ENCODE measurements at regions not wholly inside any gene's neighbourhood (a gene's known extent, or its start where the extent isn't known, plus 50 kb on each side); places are given as distances from the start of the nearest gene placed in this dataset.
"Not testable (repeated sequence)": the region's sequence is repeated elsewhere in the genome, so short reads cannot be mapped to it uniquely, and the experiment has no call there.

- H3K27me3 Mint-ChIP-seq (ENCODE audit: low read depth in 3 of 3) = no peaks in the 10 kb centered on the region
These were observed 1572.7 kb upstream of the PRR20A start for GRCh38 chr13:55567721-55568625.

GRCh38 chr13:55569082-55569481 lies 1571.6 kb upstream of the PRR20A start:
- H3K27me3 Mint-ChIP-seq (ENCODE audit: low read depth in 3 of 3) = no peaks in the 10 kb centered on the region
- H3K36me3 Mint-ChIP-seq = no peaks in the 10 kb centered on the region
- no peak overlapping the region for H3K4me3 Mint-ChIP-seq
- H3K4me1 Mint-ChIP-seq = no peaks in the 10 kb centered on the region
- no peak overlapping the region for H3K27ac Mint-ChIP-seq
- peaks cover 6 to 30% (median 18%) of the 10 kb centered on the region in 6 donors for H3K9me3 Mint-ChIP-seq
- DNase-seq = no peak

More at GRCh38 chr13:55567721-55568625, 1572.7 kb upstream of the PRR20A start:
- H3K36me3 Mint-ChIP-seq = no peaks in the 10 kb centered on the region
- DNase-seq = no peak
- H3K9me3 Mint-ChIP-seq = peaks cover 6 to 36% (median 22%) of the 10 kb centered on the region in 6 donors
- no peak overlapping the region for H3K4me3 Mint-ChIP-seq
- H3K27ac Mint-ChIP-seq = no peak overlapping the region
- no peaks in the 10 kb centered on the region for H3K4me1 Mint-ChIP-seq

GRCh38 chr13:55569514-55569913 lies 1571.2 kb upstream of the PRR20A start:
- H3K27me3 Mint-ChIP-seq (ENCODE audit: low read depth in 3 of 3) = no peaks in the 10 kb centered on the region
- peaks cover 6 to 30% (median 18%) of the 10 kb centered on the region in 6 donors for H3K9me3 Mint-ChIP-seq
- no peak overlapping the region for H3K27ac Mint-ChIP-seq
- DNase-seq = no peak
- H3K36me3 Mint-ChIP-seq = no peaks in the 10 kb centered on the region
- H3K4me3 Mint-ChIP-seq = no peak overlapping the region
- H3K4me1 Mint-ChIP-seq = no peaks in the 10 kb centered on the region

GRCh38 chr13:55570371-55570770 lies 1570.3 kb upstream of the PRR20A start:
- Mint-ChIP-seq H3K9me3 (peaks cover 6 to 30% (median 17%) of the 10 kb centered on the region in 6 donors), H3K27me3 (ENCODE audit: low read depth in 3 of 3) (no peaks in the 10 kb centered on the region), H3K4me3 (no peak overlapping the region), H3K4me1 (no peaks in the 10 kb centered on the region), H3K36me3 (no peaks in the 10 kb centered on the region), H3K27ac (no peak overlapping the region)
- DNase-seq = no peak

GRCh38 chr13:55571237-55571867 lies 1569.4 kb upstream of the PRR20A start:
- no peak overlapping the region for H3K4me3 Mint-ChIP-seq
- no peaks in the 10 kb centered on the region for H3K27me3 Mint-ChIP-seq (ENCODE audit: low read depth in 3 of 3)
- no peak for DNase-seq
- H3K9me3 Mint-ChIP-seq = peaks cover 12 to 35% (median 21%) of the 10 kb centered on the region in 6 donors
- H3K27ac Mint-ChIP-seq = no peak overlapping the region
- no peaks in the 10 kb centered on the region for H3K36me3 Mint-ChIP-seq
- no peaks in the 10 kb centered on the region for H3K4me1 Mint-ChIP-seq

- Mint-ChIP-seq H3K4me3 (no peak overlapping the region), H3K27me3 (ENCODE audit: low read depth in 3 of 3) (no peaks in the 10 kb centered on the region), H3K36me3 (no peaks in the 10 kb centered on the region), H3K9me3 (peaks cover 12 to 33% (median 19%) of the 10 kb centered on the region in 6 donors), H3K27ac (no peak overlapping the region), H3K4me1 (no peaks in the 10 kb centered on the region)
- DNase-seq = no peak
These were observed 1568.3 kb upstream of the PRR20A start for GRCh38 chr13:55572408-55572807.

- H3K4me3 Mint-ChIP-seq = no peak overlapping the region
- no peak overlapping the region for H3K27ac Mint-ChIP-seq
- H3K4me1 Mint-ChIP-seq = no peaks in the 10 kb centered on the region
- no peaks in the 10 kb centered on the region for H3K27me3 Mint-ChIP-seq (ENCODE audit: low read depth in 3 of 3)
- peaks cover 16 to 33% (median 23%) of the 10 kb centered on the region in 6 donors for H3K9me3 Mint-ChIP-seq
- H3K36me3 Mint-ChIP-seq = no peaks in the 10 kb centered on the region
- no peak for DNase-seq
These were observed 1567.9 kb upstream of the PRR20A start for GRCh38 chr13:55572862-55573261.

GRCh38 chr13:55573565-55573964 lies 1567.2 kb upstream of the PRR20A start:
- Mint-ChIP-seq H3K9me3 (peaks cover 16 to 33% (median 24%) of the 10 kb centered on the region in 6 donors), H3K36me3 (no peaks in the 10 kb centered on the region), H3K4me3 (no peak overlapping the region), H3K4me1 (no peaks in the 10 kb centered on the region), H3K27me3 (ENCODE audit: low read depth in 3 of 3) (no peaks in the 10 kb centered on the region), H3K27ac (no peak overlapping the region)
- no peak for DNase-seq

- Mint-ChIP-seq H3K4me1 (no peaks in the 10 kb centered on the region), H3K4me3 (no peak overlapping the region), H3K36me3 (no peaks in the 10 kb centered on the region)
These were observed 1564.3 kb upstream of the PRR20A start for GRCh38 chr13:55576389-55576788.

GRCh38 chr13:55577082-55577846 lies 1563.5 kb upstream of the PRR20A start:
- Mint-ChIP-seq H3K4me1 (no peaks in the 10 kb centered on the region), H3K27me3 (ENCODE audit: low read depth in 3 of 3) (no peaks in the 10 kb centered on the region), H3K4me3 (no peak overlapping the region), H3K36me3 (no peaks in the 10 kb centered on the region), H3K9me3 (peaks cover 10 to 24% (median 19%) of the 10 kb centered on the region in 6 donors), H3K27ac (no peak overlapping the region)
- no peak for DNase-seq

More at GRCh38 chr13:55576389-55576788, 1564.3 kb upstream of the PRR20A start:
- peaks cover 12 to 33% (median 23%) of the 10 kb centered on the region in 6 donors for H3K9me3 Mint-ChIP-seq
- no peak overlapping the region for H3K27ac Mint-ChIP-seq
- no peak for DNase-seq
- no peaks in the 10 kb centered on the region for H3K27me3 Mint-ChIP-seq (ENCODE audit: low read depth in 3 of 3)

- Mint-ChIP-seq H3K27ac (no peak overlapping the region), H3K4me1 (no peaks in the 10 kb centered on the region)
These were observed 1562.9 kb upstream of the PRR20A start for GRCh38 chr13:55577847-55578210.

GRCh38 chr13:55582294-55582693 lies 1558.4 kb upstream of the PRR20A start:
- not testable (repeated sequence) for DNase-seq; H3K4me1 Mint-ChIP-seq; H3K4me3 Mint-ChIP-seq; H3K27me3 Mint-ChIP-seq (ENCODE audit: low read depth in 3 of 3); H3K27ac Mint-ChIP-seq; H3K36me3 Mint-ChIP-seq
- peaks cover 8 to 34% (median 26%) of the 10 kb centered on the region in 6 donors for H3K9me3 Mint-ChIP-seq

More at GRCh38 chr13:55577847-55578210, 1562.9 kb upstream of the PRR20A start:
- Mint-ChIP-seq H3K9me3 (peaks cover 10 to 24% (median 20%) of the 10 kb centered on the region in 6 donors), H3K4me3 (no peak overlapping the region), H3K36me3 (no peaks in the 10 kb centered on the region), H3K27me3 (ENCODE audit: low read depth in 3 of 3) (no peaks in the 10 kb centered on the region)
- no peak for DNase-seq

- DNase-seq = no peak
- no peaks in the 10 kb centered on the region for H3K4me1 Mint-ChIP-seq
- no peak overlapping the region for H3K4me3 Mint-ChIP-seq
- H3K9me3 Mint-ChIP-seq = peaks cover 9 to 37% (median 23%) of the 10 kb centered on the region in 6 donors
- no peak overlapping the region for H3K27ac Mint-ChIP-seq
- H3K36me3 Mint-ChIP-seq = no peaks in the 10 kb centered on the region
- no peaks in the 10 kb centered on the region for H3K27me3 Mint-ChIP-seq (ENCODE audit: low read depth in 3 of 3)
These were observed 1556.6 kb upstream of the PRR20A start for GRCh38 chr13:55583953-55584593.

All from immature natural killer cell (primary cell).